Limb (tissue), 2 donors: ENCODE measurements at regions not wholly inside any gene's neighbourhood (a gene's known extent, or its start where the extent isn't known, plus 50 kb on each side); places are given as distances from the start of the nearest gene placed in this dataset.

Experiments
- DNase-seq, 2 donors: peaks; one replicate each; pipeline ENCODE4 v3.0.0-alpha.2; 2016; ENCODE audit errors: extremely low spot score in 2 of 2

- DNase-seq, result no peak
Measured at GRCh38 chr2:67865917-67866316, 196.9 kb downstream of the C1D start.

- no peak for DNase-seq
Measured at GRCh38 chr2:67867735-67868134, 195.1 kb downstream of the C1D start.

- no peak for DNase-seq
Measured at GRCh38 chr2:67871686-67872412, 191.0 kb downstream of the C1D start.

- no peak for DNase-seq
Measured at GRCh38 chr2:67872481-67872880, 190.3 kb downstream of the C1D start.

GRCh38 chr2:67873916-67874315 is 188.9 kb downstream of the C1D start:
- no peak for DNase-seq

GRCh38 chr2:67876176-67876575 is 186.6 kb downstream of the C1D start:
- DNase-seq, result no peak

GRCh38 chr2:67877301-67877700 is 185.5 kb downstream of the C1D start:
- DNase-seq, result no peak

- DNase-seq, result no peak
Measured at GRCh38 chr2:67878743-67879142, 184.1 kb downstream of the C1D start.

GRCh38 chr2:67879586-67880290 is 183.1 kb downstream of the C1D start:
- no peak for DNase-seq

GRCh38 chr2:67880291-67880761 is 182.5 kb downstream of the C1D start:
- no peak for DNase-seq

- peak in 1 of 2 donors; percentile 73 for DNase-seq
Measured at GRCh38 chr2:67881816-67882215, 181.0 kb downstream of the C1D start.

GRCh38 chr2:67883316-67884087 is 179.3 kb downstream of the C1D start:
- no peak for DNase-seq

- DNase-seq, result peak in 1 of 2 donors; percentile 42
Measured at GRCh38 chr2:67888351-67889005, 174.3 kb downstream of the C1D start.

GRCh38 chr2:67889056-67889455 is 173.7 kb downstream of the C1D start:
- no peak for DNase-seq

- DNase-seq, result no peak
Measured at GRCh38 chr2:67891642-67892041, 171.2 kb downstream of the C1D start.

GRCh38 chr2:67892339-67892846 is 170.4 kb downstream of the C1D start:
- DNase-seq, result no peak

- DNase-seq, result peak in 1 of 2 donors; percentile 44
Measured at GRCh38 chr2:67895227-67895941, 167.4 kb downstream of the C1D start.

- no peak for DNase-seq
Measured at GRCh38 chr2:67896076-67896475, 166.7 kb downstream of the C1D start.

GRCh38 chr2:67896476-67896875 is 166.3 kb downstream of the C1D start:
- DNase-seq, result no peak

GRCh38 chr2:67898595-67898994 is 164.2 kb downstream of the C1D start:
- DNase-seq, result no peak

GRCh38 chr2:67899187-67899586 is 163.6 kb downstream of the C1D start:
- DNase-seq, result no peak
